ENCODE measurements at regions not wholly inside any gene's neighbourhood (a gene's known extent, or its start where the extent isn't known, plus 50 kb on each side); places are given as distances from the start of the nearest gene placed in this dataset.

GRCh38 chr21:26698416-26698815 lies 125.3 kb upstream of the CYYR1 start:
- TF ChIP-seq, protein P1, sequence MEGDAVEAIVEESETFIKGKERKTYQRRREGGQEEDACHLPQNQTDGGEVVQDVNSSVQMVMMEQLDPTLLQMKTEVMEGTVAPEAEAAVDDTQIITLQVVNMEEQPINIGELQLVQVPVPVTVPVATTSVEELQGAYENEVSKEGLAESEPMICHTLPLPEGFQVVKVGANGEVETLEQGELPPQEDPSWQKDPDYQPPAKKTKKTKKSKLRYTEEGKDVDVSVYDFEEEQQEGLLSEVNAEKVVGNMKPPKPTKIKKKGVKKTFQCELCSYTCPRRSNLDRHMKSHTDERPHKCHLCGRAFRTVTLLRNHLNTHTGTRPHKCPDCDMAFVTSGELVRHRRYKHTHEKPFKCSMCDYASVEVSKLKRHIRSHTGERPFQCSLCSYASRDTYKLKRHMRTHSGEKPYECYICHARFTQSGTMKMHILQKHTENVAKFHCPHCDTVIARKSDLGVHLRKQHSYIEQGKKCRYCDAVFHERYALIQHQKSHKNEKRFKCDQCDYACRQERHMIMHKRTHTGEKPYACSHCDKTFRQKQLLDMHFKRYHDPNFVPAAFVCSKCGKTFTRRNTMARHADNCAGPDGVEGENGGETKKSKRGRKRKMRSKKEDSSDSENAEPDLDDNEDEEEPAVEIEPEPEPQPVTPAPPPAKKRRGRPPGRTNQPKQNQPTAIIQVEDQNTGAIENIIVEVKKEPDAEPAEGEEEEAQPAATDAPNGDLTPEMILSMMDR (IDR thresholded peaks at IDR 0.05; ENCODE audit: insufficient read depth, low read length): no peak
- TF ChIP-seq POLR2AphosphoS5 (IDR thresholded peaks at IDR 0.05; ENCODE audit: low read depth) (no peak), GABPA (IDR thresholded peaks at IDR 0.05; ENCODE audit: low read depth) (no peak)
